GM18951 (cell line): ENCODE measurements at regions not wholly inside any gene's neighbourhood (a gene's known extent, or its start where the extent isn't known, plus 50 kb on each side); places are given as distances from the start of the nearest gene placed in this dataset.

ENCODE experiments used
- POLR2A ChIP-seq: IDR thresholded peaks from 4 replicates; pipeline ENCODE4 v1.6.1; 2011; ENCODE audit warnings: mild to moderate bottlenecking; ENCODE audit not compliant: insufficient read length, insufficient read depth; ENCODE audit errors: extremely low read depth
- in situ Hi-C: fragments of 300-500 bp; cut with MboI; formaldehyde crosslinking; loops from one replicate; pipeline ENCODE4 v1.12.0; 2022; ENCODE audit warnings: low sequenced_read_pairs, mixed read lengths, inconsistent platforms; ENCODE audit not compliant: unreplicated experiment

DNA sequence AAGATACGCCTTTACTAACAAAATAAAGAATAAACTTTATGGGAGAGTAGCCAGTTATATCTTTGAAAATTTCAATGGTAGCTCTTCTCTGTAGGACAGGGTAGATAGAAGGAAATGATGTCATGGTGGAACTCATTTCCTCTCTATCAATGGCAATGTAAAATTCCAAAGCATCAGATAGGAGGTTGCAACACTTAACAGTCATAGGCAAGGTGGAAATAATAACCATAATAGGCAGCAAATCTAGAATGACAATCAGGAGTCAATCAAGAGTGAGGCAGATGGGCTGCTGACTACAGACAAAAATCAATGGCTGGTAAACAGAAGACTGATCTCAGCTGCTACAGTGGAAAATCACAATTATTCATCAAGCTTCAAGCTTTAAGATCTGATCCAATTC is 53.9 kb upstream of the TET2 start:
- in situ Hi-C loops = no loop called here
- no peak for TF ChIP-seq POLR2A

- no peak for TF ChIP-seq POLR2A
- in situ Hi-C loops = no loop called here
These were observed 52.7 kb upstream of the TET2 start for GRCh38 chr4:105093975-105094374.
